ENCODE measurements at regions not wholly inside any gene's neighbourhood (a gene's known extent, or its start where the extent isn't known, plus 50 kb on each side); places are given as distances from the start of the nearest gene placed in this dataset.

GRCh38 chr3:178058629-178059028 is 477.6 kb upstream of the KCNMB2 start:
- in situ Hi-C loops (cut with HindIII; ENCODE audit: low sequenced_read_pairs): no loop called here
- no peak overlapping the region for H3K4me3 ChIP-seq (ENCODE audit: low read depth, low read length)
- no peak for TF ChIP-seq CTCF (IDR thresholded peaks at IDR 0.05; ENCODE audit: low read depth, low read length)
- no peak for DNase-seq (ENCODE audit: low read depth, low spot score)

DNA sequence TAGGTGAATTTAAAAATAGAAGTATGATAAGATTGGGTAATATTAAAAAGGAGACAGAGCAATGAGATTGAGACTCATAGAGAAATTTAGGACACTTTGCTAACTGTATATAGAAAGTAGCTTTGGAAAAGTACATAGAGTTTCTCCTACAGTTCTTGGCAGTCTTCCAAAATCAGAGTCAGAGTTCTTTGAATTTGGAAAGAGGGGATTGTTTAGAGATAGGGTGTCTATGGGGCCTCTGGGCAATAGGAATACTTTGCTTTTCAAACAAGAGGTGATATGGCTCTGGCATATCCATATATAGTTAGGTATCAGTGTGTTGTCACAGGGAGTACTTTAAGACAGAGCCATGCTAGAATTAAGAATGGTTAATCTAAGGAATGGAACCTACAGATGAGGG is 477.1 kb upstream of the KCNMB2 start:
- no peak overlapping the region for H3K4me3 ChIP-seq (ENCODE audit: low read depth, low read length)
- in situ Hi-C loops (cut with HindIII; ENCODE audit: low sequenced_read_pairs): no loop called here
- DNase-seq (ENCODE audit: low read depth, low spot score): peak; percentile 38
- no peak for TF ChIP-seq CTCF (IDR thresholded peaks at IDR 0.05; ENCODE audit: low read depth, low read length)

- DNase-seq (ENCODE audit: low read depth, low spot score): no peak
- TF ChIP-seq CTCF (IDR thresholded peaks at IDR 0.05; ENCODE audit: low read depth, low read length): no peak
- in situ Hi-C loops (cut with HindIII; ENCODE audit: low sequenced_read_pairs): no loop called here
- no peak overlapping the region for H3K4me3 ChIP-seq (ENCODE audit: low read depth, low read length)
Measured at GRCh38 chr3:178059836-178060235, 476.4 kb upstream of the KCNMB2 start.

DNA sequence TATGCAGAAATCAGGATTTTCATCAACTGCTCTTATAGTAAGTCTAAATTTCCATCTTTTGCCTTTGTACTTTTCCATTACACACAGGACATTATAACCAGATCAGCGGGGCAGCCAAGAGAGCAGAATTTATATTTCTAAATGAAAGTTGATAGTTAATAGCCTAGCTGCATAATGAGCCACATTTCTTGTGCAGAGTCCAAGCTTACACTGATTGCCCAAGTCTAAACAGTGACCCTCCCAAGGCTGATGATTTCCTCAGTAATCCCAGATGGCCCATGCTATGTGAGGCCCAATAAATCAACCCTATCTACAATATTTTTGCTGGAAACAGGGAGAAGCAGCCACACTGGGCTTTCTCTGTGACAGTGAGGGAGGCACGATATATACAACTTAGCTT is 475.8 kb upstream of the KCNMB2 start:
- DNase-seq (ENCODE audit: low read depth, low spot score): no peak
- no peak for TF ChIP-seq CTCF (IDR thresholded peaks at IDR 0.05; ENCODE audit: low read depth, low read length)
- in situ Hi-C loops (cut with HindIII; ENCODE audit: low sequenced_read_pairs): no loop called here
- H3K4me3 ChIP-seq (ENCODE audit: low read depth, low read length): no peak overlapping the region

- no peak for TF ChIP-seq CTCF (IDR thresholded peaks at IDR 0.05; ENCODE audit: low read depth, low read length)
- DNase-seq (ENCODE audit: low read depth, low spot score): no peak
- in situ Hi-C loops (cut with HindIII; ENCODE audit: low sequenced_read_pairs): no loop called here
Measured at GRCh38 chr3:178062126-178062525, 474.1 kb upstream of the KCNMB2 start.

DNA sequence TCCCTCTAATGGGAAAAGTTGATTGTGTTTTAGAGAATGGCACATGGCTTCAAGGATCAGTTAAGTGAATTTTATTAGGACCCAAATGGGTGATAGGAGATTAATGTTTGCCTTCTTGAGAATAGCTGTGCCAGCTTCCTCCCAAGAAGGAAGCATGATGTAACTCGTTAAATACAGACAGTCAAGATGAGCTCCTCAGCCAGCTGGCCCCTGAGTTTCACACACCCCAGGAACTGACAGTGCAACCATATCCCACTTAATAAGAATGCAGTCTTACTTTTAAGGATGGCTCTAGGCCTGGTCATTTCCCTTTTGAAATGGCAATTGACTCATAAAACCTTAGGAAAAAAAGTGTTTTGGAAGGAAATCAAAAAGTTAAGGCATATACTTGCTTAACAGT is 472.8 kb upstream of the KCNMB2 start:
- in situ Hi-C loops (cut with HindIII; ENCODE audit: low sequenced_read_pairs): no loop called here
- TF ChIP-seq CTCF (IDR thresholded peaks at IDR 0.05; ENCODE audit: low read depth, low read length): no peak
- DNase-seq (ENCODE audit: low read depth, low spot score): peak; percentile 38
- H3K4me3 ChIP-seq (ENCODE audit: low read depth, low read length): no peak overlapping the region

More at GRCh38 chr3:178062126-178062525, 474.1 kb upstream of the KCNMB2 start:
- H3K4me3 ChIP-seq (ENCODE audit: low read depth, low read length): no peak overlapping the region

DNA sequence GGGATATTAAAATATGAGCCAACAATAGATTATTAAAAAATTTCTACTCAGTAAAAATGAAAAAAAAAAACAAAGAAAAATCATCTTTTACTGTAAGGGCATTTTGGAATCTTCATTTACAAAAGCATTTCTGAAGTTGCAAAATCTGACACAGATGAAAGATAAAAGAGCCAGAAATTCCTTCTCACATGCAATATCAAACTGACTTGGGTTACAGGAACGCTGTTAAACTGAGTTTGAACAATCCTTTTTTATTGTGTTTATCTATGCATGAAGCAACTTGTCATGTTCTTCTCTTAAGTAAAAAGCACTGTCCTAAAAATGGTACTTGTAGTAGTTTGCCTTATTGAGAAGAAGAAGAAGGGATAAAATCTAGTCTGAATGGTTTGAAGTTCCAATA is 468.5 kb upstream of the KCNMB2 start:
- no peak for DNase-seq (ENCODE audit: low read depth, low spot score)
- no peak for TF ChIP-seq CTCF (IDR thresholded peaks at IDR 0.05; ENCODE audit: low read depth, low read length)
- no peak overlapping the region for H3K4me3 ChIP-seq (ENCODE audit: low read depth, low read length)
- in situ Hi-C loops (cut with HindIII; ENCODE audit: low sequenced_read_pairs): no loop called here

All from astrocyte of the spinal cord (primary cell).